ENCODE measurements at regions not wholly inside any gene's neighbourhood (a gene's known extent, or its start where the extent isn't known, plus 50 kb on each side); places are given as distances from the start of the nearest gene placed in this dataset.

DNA sequence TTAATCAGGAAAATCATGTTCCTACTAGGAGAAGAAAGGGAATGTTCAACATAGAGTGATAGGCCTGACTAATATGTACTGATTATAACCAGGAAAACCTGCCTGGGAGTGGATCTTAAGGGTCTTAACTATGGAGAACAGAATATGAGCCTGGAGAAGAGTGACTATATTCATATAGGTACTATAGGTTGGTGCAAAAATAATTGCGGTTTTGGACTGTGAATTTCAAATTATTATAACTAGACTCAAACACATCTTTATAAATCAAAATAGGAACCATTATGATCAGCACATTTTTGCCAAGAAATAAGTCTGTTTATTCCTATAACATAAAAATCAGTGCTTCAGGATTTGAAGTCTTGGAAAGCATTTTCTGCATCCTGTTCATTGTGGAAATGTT lies 189.8 kb upstream of the ADAMTS5 start:
- no peak for TF ChIP-seq EZH2 (IDR thresholded peaks at IDR 0.05; ENCODE audit: low read length)
- TF ChIP-seq, protein P1, sequence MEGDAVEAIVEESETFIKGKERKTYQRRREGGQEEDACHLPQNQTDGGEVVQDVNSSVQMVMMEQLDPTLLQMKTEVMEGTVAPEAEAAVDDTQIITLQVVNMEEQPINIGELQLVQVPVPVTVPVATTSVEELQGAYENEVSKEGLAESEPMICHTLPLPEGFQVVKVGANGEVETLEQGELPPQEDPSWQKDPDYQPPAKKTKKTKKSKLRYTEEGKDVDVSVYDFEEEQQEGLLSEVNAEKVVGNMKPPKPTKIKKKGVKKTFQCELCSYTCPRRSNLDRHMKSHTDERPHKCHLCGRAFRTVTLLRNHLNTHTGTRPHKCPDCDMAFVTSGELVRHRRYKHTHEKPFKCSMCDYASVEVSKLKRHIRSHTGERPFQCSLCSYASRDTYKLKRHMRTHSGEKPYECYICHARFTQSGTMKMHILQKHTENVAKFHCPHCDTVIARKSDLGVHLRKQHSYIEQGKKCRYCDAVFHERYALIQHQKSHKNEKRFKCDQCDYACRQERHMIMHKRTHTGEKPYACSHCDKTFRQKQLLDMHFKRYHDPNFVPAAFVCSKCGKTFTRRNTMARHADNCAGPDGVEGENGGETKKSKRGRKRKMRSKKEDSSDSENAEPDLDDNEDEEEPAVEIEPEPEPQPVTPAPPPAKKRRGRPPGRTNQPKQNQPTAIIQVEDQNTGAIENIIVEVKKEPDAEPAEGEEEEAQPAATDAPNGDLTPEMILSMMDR (optimal IDR thresholded peaks at IDR 0.05 in 1 of 3, IDR thresholded peaks at IDR 0.05 in 1 of 3, conservative IDR thresholded peaks at IDR 0.05 in 1 of 3; ENCODE audit: extremely low read depth in 1 of 3, insufficient read depth in 2 of 3, low read length in 3 of 3), result no peak
